ENCODE measurements at regions not wholly inside any gene's neighbourhood (a gene's known extent, or its start where the extent isn't known, plus 50 kb on each side); places are given as distances from the start of the nearest gene placed in this dataset.
A peak's percentile ranks its signal among the peaks of the same experiment; 100 is the strongest.

DNA sequence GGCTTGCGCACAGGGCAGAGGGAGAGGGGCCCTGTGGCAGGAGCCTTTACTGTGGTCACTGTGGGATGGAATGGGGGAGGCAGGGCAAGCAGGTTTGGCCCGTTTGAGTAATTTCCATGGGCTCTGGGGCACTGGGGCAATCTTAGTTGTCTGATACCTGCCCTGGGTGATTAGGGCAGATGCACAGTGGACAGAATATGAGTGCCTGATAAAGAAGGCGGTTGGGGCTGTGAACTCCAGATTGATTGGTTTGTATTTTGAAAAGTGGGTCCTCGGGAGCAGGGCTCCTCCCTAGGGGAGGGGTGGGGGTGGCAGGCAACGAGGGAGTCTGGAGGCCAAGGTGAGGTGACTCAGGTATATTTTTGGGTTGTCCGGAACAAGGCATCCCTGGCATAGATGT is 247.5 kb downstream of the NSG2 start:
- DNase-seq, result no peak

- no peak for DNase-seq
These were observed 248.0 kb downstream of the NSG2 start for GRCh38 chr5:174293481-174293880.

DNA sequence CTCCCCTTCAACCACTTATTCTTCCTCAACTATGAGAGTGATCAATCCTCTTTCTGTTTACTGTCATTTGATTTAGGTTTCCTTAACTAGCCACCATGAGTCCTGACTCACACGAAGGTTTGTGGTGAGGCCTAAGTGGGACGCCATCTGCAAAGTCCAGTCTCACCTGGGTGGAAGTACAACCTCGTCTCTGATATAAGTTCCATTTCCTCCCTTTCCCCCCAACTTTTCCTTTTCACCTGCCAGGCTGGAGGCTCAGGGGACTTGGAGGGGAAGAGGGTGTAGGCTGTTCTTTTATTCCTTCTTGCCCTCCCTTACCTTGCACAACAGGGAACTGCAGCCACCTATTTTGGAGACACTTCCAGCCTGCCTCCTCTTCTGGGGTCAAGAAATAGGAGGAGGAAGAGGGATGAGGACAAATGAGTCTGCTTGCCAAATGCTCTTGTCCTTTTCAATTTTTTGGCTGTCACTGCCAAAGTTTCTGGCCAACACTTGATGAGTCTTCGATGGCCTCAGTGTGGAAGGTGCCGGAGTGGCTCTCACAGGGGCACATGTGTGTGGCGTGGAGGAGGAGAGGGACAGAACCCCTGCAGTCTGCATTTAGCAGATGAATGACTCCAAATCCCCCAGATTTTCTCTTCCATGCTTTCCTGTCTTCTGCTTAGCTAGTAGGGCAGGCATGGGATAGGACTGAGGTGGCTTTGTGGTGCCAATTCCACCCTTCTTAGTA is 249.6 kb downstream of the NSG2 start:
- DNase-seq, result no peak

GRCh38 chr5:174295702-174296436 is 250.4 kb downstream of the NSG2 start:
- DNase-seq, result no peak

DNA sequence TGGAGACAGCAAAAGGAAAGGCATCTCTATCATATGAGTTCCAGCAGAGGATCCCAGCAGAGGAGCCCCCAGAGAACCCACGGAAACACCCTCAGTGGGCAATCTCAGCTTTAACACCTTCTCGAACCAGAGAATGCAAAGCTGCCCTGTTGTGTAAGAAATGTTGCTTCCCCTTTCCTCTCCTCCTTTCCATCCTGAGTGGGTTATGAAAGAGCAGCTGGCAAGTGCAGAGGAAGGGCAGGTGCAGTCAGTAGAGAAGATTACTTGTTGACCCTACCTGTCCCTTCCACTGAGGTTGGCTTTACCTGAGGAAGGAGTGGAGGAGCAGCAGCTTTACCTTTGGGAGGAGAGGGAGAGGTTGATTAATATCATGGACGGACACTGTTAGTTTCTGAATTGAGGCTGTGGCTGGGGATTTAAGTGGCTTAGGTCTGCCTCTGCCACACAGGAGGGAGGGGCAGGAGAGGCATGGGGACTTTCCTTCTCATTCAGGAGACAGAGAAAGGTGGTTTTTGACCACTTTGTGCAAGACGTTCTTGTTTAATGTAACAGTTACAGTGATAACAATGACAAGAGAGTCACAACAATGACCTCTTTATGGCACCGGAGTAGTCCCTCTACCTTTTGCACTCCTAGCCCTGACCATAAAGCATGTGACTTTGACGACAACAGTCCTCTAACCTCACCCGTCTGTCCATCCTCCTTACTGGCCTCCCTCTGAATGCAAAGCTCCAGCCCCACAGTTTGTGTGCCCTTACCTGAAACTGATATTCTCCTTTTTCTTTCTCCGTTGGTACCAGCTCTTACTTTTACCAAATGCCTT is 254.8 kb downstream of the NSG2 start:
- no peak for DNase-seq

DNA sequence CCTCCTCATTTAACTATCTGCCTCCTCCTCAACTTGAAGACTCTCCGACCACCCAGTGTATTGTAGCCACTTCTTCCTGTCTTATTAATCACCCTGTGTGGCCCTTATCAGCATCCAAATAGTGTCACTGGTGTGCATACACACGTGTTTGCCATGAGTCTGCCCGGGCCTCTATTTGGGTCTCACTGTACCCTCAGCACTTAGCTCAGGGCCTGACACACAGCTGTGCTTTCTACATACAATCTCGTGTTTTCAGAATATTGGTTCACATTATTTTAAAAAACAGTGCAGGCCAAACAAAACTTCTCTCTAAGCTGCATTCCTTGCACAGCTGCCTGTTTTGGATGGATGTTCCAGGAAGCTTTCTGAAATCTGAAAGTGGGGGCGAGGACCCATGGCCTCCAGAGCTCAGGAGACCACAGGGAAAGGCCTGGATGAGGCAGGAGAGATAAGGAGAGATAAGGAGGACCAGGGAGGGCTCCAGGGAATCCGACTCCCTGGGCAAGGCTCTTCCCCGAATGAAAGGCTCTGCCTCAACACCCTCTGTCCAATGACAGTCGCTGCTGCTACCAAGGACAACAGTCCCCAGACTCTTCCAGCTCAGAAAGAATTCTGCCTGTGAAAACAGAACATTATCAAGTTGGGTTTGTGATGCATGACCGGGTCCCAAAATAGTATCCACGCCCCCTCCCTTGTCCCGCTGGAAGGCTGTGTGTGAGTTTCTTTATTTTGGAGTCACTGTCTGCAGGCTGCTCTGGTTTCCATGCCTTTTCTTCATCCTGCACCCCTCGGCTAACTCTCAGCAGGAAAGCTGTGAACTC is 255.6 kb downstream of the NSG2 start:
- no peak for DNase-seq

DNA sequence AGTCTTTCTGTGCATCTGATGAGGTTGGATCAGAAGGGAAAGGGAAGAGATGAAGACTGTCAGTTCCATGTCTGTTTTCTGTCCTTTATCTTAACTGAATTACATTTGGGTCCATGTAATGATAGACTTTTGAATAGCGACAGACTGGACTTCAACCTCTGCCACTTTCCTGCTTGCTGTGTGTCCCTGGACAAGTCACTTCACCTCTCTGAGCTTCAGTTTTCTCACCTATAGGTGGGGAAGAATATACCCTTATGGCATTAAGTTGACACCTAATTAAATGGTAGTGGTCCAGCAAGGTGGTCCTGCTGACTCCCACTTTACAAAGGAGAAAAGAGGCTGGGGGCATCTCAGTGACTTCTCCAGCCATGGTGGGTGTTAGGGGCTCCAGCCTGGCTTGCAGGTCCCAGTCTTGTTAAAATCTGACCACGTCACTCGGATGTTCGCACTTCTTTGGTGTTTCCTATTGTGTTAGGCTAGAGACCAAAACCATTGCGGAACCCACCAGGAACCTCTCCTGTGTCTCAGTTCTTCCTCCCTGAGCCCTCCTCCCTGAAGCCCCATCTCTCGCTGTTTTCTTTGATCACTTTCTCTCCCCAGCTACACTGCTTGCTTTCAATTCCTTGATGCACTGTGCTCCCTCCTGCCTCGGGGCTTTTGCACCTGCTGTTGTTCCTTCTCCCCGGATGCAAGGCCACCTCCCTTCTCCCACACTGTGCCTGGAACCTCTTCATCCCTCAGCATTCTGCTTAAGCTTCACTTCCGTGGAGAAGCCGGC is 256.5 kb downstream of the NSG2 start:
- no peak for DNase-seq

GRCh38 chr5:174303035-174303434 is 257.5 kb downstream of the NSG2 start:
- DNase-seq, result no peak

DNA sequence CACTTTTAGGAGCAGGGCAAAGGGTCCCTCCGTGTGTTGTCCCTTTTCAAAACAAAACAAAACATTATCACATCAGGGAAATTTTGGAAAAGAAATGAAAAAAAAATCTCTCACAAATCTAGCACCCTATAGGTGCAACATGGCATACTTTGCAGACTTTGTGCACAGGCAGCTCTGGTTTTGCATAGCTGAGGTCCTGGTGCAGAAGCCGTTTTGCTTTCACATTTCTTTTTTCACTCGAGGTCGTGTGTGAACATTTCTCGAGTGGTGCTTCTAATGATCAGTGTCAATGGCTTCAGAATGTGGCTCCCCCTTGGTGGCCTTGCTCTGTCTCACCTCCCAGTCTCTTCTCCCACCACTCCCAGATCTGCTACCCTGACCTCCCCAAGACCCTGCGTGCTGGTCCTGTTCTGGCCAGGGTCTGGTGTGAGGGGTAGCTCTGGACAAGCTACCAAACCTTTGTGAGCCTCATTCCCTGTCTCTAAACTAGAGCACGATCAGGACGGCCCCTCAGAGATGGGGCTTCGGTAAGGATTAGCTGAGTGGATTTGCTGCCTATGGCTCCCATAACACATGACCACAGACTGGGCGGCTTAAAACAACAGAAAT is 258.0 kb downstream of the NSG2 start:
- DNase-seq, result no peak

GRCh38 chr5:174305241-174305681 is 259.8 kb downstream of the NSG2 start:
- no peak for DNase-seq

DNA sequence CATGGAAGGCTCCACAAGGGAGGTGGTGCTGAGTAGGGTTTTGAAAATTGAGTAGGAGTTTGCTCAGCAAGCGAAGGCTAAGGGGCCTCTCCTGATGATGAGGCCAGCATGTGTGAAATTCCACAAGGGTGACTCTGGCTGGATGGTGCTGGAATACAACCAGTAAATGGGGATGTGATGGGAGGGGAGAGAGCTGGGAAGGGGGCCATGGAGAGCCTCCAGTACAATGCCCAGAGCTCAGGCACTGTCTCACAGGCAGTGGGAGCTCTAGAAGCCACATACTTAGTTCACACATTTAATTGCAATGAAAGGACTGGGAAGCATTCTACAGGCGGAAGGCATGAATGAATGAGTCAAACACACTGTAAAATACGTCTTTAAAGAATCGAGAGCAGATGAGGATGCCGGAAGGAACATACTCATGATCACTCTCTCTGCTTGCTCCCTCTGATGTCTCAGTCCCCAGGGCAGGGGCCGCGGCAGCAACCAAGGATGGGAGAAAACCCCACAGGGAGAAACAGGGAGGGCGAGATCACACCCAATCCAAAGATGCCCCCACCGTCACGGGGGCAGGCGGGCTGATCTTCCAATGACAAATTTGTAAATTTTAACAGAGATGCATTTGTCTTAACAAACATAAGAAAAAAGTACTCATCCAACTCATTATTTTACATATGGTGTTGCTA is 261.0 kb downstream of the NSG2 start:
- no peak for DNase-seq

DNA sequence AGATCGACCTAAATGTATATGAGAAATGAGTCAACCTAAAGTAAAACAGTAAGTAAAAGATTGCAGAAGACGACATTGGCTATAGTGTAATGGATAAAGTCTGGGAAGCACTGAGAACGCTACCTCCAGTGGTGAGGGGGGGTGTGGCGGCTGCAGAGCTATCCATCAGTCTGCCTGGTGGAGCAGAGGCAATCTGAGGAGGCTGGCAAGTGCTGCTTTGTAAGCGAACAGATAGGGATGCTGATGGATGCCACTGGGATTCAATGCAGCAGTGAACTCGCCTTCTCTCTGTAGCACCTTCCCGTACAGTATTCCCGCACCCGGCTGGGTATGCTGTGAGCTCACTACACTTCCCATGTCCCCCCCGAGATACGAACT is 261.5 kb downstream of the NSG2 start:
- DNase-seq, result no peak

GRCh38 chr5:174307656-174308271 is 262.3 kb downstream of the NSG2 start:
- DNase-seq, result no peak

GRCh38 chr5:174309131-174309795 is 263.8 kb downstream of the NSG2 start:
- no peak for DNase-seq

GRCh38 chr5:174310243-174310642 is 264.7 kb downstream of the NSG2 start:
- no peak for DNase-seq

DNA sequence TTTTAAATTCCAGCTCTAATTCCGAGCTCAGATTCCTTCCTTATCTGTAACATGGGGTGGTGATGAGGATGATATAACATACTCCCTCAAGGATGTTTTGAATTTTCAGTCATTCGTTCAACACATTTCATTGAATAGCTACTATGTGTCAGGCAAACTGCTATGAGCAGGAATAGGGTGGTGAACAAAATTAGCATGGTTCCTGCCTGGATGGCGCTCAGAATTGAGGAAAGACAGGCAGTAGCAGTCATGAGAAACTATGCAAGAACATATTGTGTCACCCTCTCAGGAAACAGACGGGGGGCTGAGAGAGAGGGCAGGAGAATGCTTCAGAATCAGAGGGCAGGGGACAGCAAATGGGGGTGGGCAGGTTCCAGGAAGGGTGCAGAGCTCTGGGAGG is 265.2 kb downstream of the NSG2 start:
- DNase-seq, result no peak

- no peak for DNase-seq
These were observed 265.6 kb downstream of the NSG2 start for GRCh38 chr5:174311121-174311520.

- DNase-seq, result peak; percentile 61
These were observed 266.2 kb downstream of the NSG2 start for GRCh38 chr5:174311531-174312269.

DNA sequence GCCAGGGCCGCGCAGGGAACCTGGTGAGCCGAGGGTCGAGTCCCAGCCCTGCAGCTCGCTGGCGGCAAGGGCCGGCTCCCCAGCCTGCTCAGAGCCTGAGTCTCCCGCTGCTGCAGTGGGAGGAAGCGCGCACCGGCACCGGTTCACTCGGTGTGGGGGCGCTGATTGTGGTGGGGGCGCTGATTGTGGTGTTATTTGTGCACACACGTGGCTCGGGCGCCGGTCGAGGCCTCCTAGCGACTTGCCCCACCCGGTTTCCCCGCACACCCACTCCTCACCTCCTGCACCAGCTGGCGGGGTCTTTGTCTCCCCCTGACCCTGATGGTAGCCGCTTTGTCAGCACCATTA is 266.7 kb downstream of the NSG2 start:
- no peak for DNase-seq

Data from GOT3 (cell line).